GM23338 (cell line): ENCODE measurements at regions not wholly inside any gene's neighbourhood (a gene's known extent, or its start where the extent isn't known, plus 50 kb on each side); places are given as distances from the start of the nearest gene placed in this dataset.

Experiments used
- ATAC-seq: fragments of 200-7000 bp; cut with Tn5 transposase; 3 replicates; pipeline ENCODE4 v1.9.1; 2020
- DNase-seq: peaks from one replicate; pipeline ENCODE4 v3.0.0-alpha.2; 2015; ENCODE audit warnings: low spot score
- H2AFZ ChIP-seq: fragments of 200-600 bp; sonication (generic); 2 replicates; pipeline ENCODE4 v1.8.0; 2016; ENCODE audit warnings: antibody characterized with exemption, mild to moderate bottlenecking, moderate library complexity
- H3F3A ChIP-seq: fragments of 200-600 bp; sonication (generic); replicated peaks from 2 replicates; pipeline ENCODE4 v1.8.0; 2017; ENCODE audit warnings: antibody characterized with exemption, mixed run types, low read depth
- H3K27ac ChIP-seq: fragments of 200-600 bp; sonication (generic); 2 replicates; pipeline ENCODE4 v1.6.1; 2016; ENCODE audit warnings: low read depth
- H3K27me3 ChIP-seq: fragments of 200-600 bp; sonication (generic); 2 replicates; pipeline ENCODE4 v1.8.0; 2016; ENCODE audit warnings: mild to moderate bottlenecking, mixed run types, moderate library complexity; ENCODE audit not compliant: insufficient read depth
- H3K36me3 ChIP-seq: fragments of 200-600 bp; sonication (generic); 2 replicates; pipeline ENCODE4 v1.8.0; 2016; ENCODE audit warnings: mild to moderate bottlenecking; ENCODE audit not compliant: insufficient read depth
- H3K4me1 ChIP-seq: fragments of 200-600 bp; sonication (generic); 2 replicates; pipeline ENCODE4 v1.8.0; 2016; ENCODE audit warnings: mild to moderate bottlenecking, moderate library complexity; ENCODE audit not compliant: insufficient read depth
- H3K4me2 ChIP-seq: fragments of 200-600 bp; sonication (generic); 2 replicates; pipeline ENCODE4 v1.7.1; 2017; ENCODE audit warnings: mixed run types
- H3K4me3 ChIP-seq: fragments of 200-600 bp; sonication (generic); 2 replicates; pipeline ENCODE4 v1.6.1; 2016; ENCODE audit warnings: mixed run types
- H3K79me2 ChIP-seq: fragments of 200-600 bp; sonication (generic); replicated peaks from 2 replicates; pipeline ENCODE4 v1.8.0; 2017; ENCODE audit warnings: mild to moderate bottlenecking; ENCODE audit not compliant: insufficient read depth
- H3K9me2 ChIP-seq: fragments of 200-600 bp; sonication (generic); 2 replicates; pipeline ENCODE4 v1.8.0; 2017; ENCODE audit not compliant: insufficient read depth
- H4K20me1 ChIP-seq: fragments of 200-600 bp; sonication (generic); replicated peaks from 2 replicates; pipeline ENCODE4 v1.8.0; 2017; ENCODE audit warnings: mild to moderate bottlenecking; ENCODE audit not compliant: insufficient read depth
- H3K27ac Mint-ChIP-seq: 2 replicates; pipeline ENCODE4 v1.8.0; 2020; ENCODE audit warnings: inconsistent platforms, mild to moderate bottlenecking, moderate library complexity, mixed read lengths
- H3K27me3 Mint-ChIP-seq: 3 replicates; pipeline ENCODE4 v1.8.0; 2022; ENCODE audit warnings: low read depth, mild to moderate bottlenecking, moderate library complexity, mixed read lengths, inconsistent platforms; ENCODE audit not compliant: insufficient read depth, poor library complexity
- H3K36me3 Mint-ChIP-seq: 3 replicates; pipeline ENCODE4 v1.8.0; 2021; ENCODE audit warnings: low read depth, mild to moderate bottlenecking, inconsistent platforms, moderate library complexity, mixed read lengths
- H3K4me1 Mint-ChIP-seq: 3 replicates; pipeline ENCODE4 v1.8.0; 2020; ENCODE audit warnings: mild to moderate bottlenecking, inconsistent platforms, mixed read lengths
- H3K4me3 Mint-ChIP-seq: 3 replicates; pipeline ENCODE4 v1.8.0; 2021; ENCODE audit warnings: moderate library complexity, mild to moderate bottlenecking, inconsistent platforms, mixed read lengths
- H3K9me3 Mint-ChIP-seq: 3 replicates; pipeline ENCODE4 v1.8.0; 2020; ENCODE audit warnings: moderate library complexity, mild to moderate bottlenecking, inconsistent platforms, mixed read lengths
- CREB1 ChIP-seq: fragments of 250-450 bp; sonication (Bioruptor Pico); IDR thresholded peaks from 2 replicates; pipeline ENCODE4 v1.5.0; 2020; ENCODE audit warnings: low read depth, mild to moderate bottlenecking, moderate library complexity
- CTCF ChIP-seq, 2 experiments: fragments of 200-600 bp in 1 of 2; sonication (generic) in 1 of 2; conservative IDR thresholded peaks; 2 replicates each; pipeline versions ENCODE4 v1.5.1 to v1.6.1; 2016 to 2017; ENCODE audit warnings: antibody characterized with exemption in 2 of 2, low read depth in 2 of 2, mild to moderate bottlenecking in 2 of 2, moderate library complexity in 1 of 2
- EZH2 ChIP-seq: fragments of 200-600 bp; sonication (generic); IDR thresholded peaks from one replicate; pipeline ENCODE4 v1.8.0; 2017; ENCODE audit warnings: antibody characterized with exemption, mild to moderate bottlenecking, low read depth; ENCODE audit not compliant: unreplicated experiment
- EZH2phosphoT487 ChIP-seq: fragments of 200-600 bp; sonication (generic); IDR thresholded peaks from one replicate; pipeline ENCODE4 v1.8.1; 2018; ENCODE audit warnings: antibody characterized with exemption; ENCODE audit not compliant: unreplicated experiment
- JUNB ChIP-seq: IDR thresholded peaks from one replicate; pipeline ENCODE4 v1.6.1; 2016; ENCODE audit warnings: antibody characterized with exemption; ENCODE audit not compliant: unreplicated experiment
- NANOG ChIP-seq: IDR thresholded peaks from 2 replicates; pipeline ENCODE4 v1.6.1; 2016; ENCODE audit warnings: antibody characterized with exemption, borderline replicate concordance
- STAT1 ChIP-seq: IDR thresholded peaks from one replicate; pipeline ENCODE4 v1.6.1; 2016; ENCODE audit warnings: antibody characterized with exemption; ENCODE audit not compliant: unreplicated experiment
- ZNF462 ChIP-seq: fragments of 250-450 bp; sonication (Bioruptor Pico); IDR thresholded peaks from 2 replicates; pipeline ENCODE4 v1.5.0; 2020; ENCODE audit warnings: mild to moderate bottlenecking, moderate library complexity

GRCh38 chr10:129038522-129038921 is 428.5 kb upstream of the MGMT start (continued):
- no peak for TF ChIP-seq CTCF (conservative IDR thresholded peaks at IDR 0.05; ENCODE audit: low read depth in 2 of 2)
- no peak for TF ChIP-seq JUNB
- TF ChIP-seq EZH2 = no peak
- TF ChIP-seq EZH2phosphoT487 = no peak
- no peak for TF ChIP-seq CREB1
- TF ChIP-seq NANOG = no peak

GRCh38 chr10:129039406-129040370 is 427.4 kb upstream of the MGMT start:
- H4K20me1 ChIP-seq = no peaks in the 10 kb centered on the region
- no peak overlapping the region for H3K27ac ChIP-seq
- no peaks in the 10 kb centered on the region for H3K79me2 ChIP-seq
- DNase-seq = no peak
- H3K4me2 ChIP-seq = peak overlapping the region; percentile 11
- Mint-ChIP-seq H3K4me1 (peaks cover 35% of the 10 kb centered on the region), H3K9me3 (no peaks in the 10 kb centered on the region), H3K4me3 (no peak overlapping the region), H3K27ac (no peak overlapping the region), H3K27me3 (no peaks in the 10 kb centered on the region), H3K36me3 (no peaks in the 10 kb centered on the region)
- ATAC-seq = no peak; the same call in 2 of the 3 replicates
- H3K36me3 ChIP-seq = no peaks in the 10 kb centered on the region
- H3K27me3 ChIP-seq = no peaks in the 10 kb centered on the region
- H3K4me1 ChIP-seq = peaks cover 14% of the 10 kb centered on the region
- TF ChIP-seq JUNB = no peak
- H3K4me3 ChIP-seq = no peak overlapping the region
- H3K9me2 ChIP-seq = no peaks in the 10 kb centered on the region
- H3F3A ChIP-seq = no peaks in the 10 kb centered on the region
- H2AFZ ChIP-seq = 0 out of 2 replicates have a peak overlapping the region, but pooled peaks have one; percentile 2

GRCh38 chr10:129040377-129040776 is 426.7 kb upstream of the MGMT start:
- Histone ChIP-seq H4K20me1 (no peaks in the 10 kb centered on the region), H3K79me2 (no peaks in the 10 kb centered on the region), H3F3A (no peaks in the 10 kb centered on the region), H3K4me2 (no peak overlapping the region), H3K27me3 (no peaks in the 10 kb centered on the region), H3K4me1 (peaks cover 14% of the 10 kb centered on the region), H3K4me3 (no peak overlapping the region), H3K9me2 (no peaks in the 10 kb centered on the region), H3K27ac (no peak overlapping the region), H2AFZ (no peak overlapping the region), H3K36me3 (no peaks in the 10 kb centered on the region)
- no peak for ATAC-seq
- Mint-ChIP-seq H3K4me3 (no peak overlapping the region), H3K4me1 (peaks cover 35% of the 10 kb centered on the region), H3K27me3 (no peaks in the 10 kb centered on the region), H3K9me3 (no peaks in the 10 kb centered on the region), H3K27ac (no peak overlapping the region), H3K36me3 (no peaks in the 10 kb centered on the region)
- no peak for DNase-seq
- TF ChIP-seq STAT1 (no peak), EZH2phosphoT487 (no peak), JUNB (no peak), ZNF462 (CRISPR knock-in tag) (no peak), EZH2 (no peak), CTCF (conservative IDR thresholded peaks at IDR 0.05; ENCODE audit: low read depth in 2 of 2) (no peak)
